Neural cell (in vitro differentiated cells): ENCODE measurements at regions not wholly inside any gene's neighbourhood (a gene's known extent, or its start where the extent isn't known, plus 50 kb on each side); places are given as distances from the start of the nearest gene placed in this dataset.

Experiments used
- H2AFZ ChIP-seq: fragments of 200-600, 300-800 bp; sonication (generic), shearing (Covaris generic); 2 replicates; pipeline ENCODE4 v1.6.0; 2014; ENCODE audit warnings: low read depth, mild to moderate bottlenecking, antibody characterized with exemption, low read length, moderate library complexity
- H3F3A ChIP-seq: fragments of 200-600 bp; shearing (Covaris generic); 2 replicates; pipeline ENCODE4 v1.6.1; 2016; ENCODE audit warnings: mild to moderate bottlenecking, moderate library complexity, mixed read lengths, antibody characterized with exemption, low read length; ENCODE audit not compliant: insufficient read depth, poor library complexity, severe bottlenecking
- H3K27ac ChIP-seq: fragments of 200-600, 300-800 bp; sonication (generic), shearing (Covaris generic); 2 replicates; pipeline ENCODE4 v1.5.1; 2014; ENCODE audit warnings: mild to moderate bottlenecking, low read length, moderate library complexity
- H3K27me3 ChIP-seq: fragments of 300-800, 200-600 bp; sonication (generic), shearing (Covaris generic); 2 replicates; pipeline ENCODE4 v1.6.0; 2014; ENCODE audit warnings: mild to moderate bottlenecking, low read depth, low read length, moderate library complexity; ENCODE audit not compliant: insufficient read depth
- H3K36me3 ChIP-seq: fragments of 300-800, 200-600 bp; sonication (generic), shearing (Covaris generic); 2 replicates; pipeline ENCODE4 v1.5.1; 2014; ENCODE audit warnings: mild to moderate bottlenecking, antibody characterized with exemption, low read length, moderate library complexity; ENCODE audit not compliant: insufficient read depth
- H3K4me2 ChIP-seq: fragments of 300-800, 200-600 bp; sonication (generic), shearing (Covaris generic); 2 replicates; pipeline ENCODE4 v1.6.0; 2014; ENCODE audit warnings: mild to moderate bottlenecking, low read length
- H3K4me3 ChIP-seq: fragments of 300-800, 200-600 bp; sonication (generic), shearing (Covaris generic); 2 replicates; pipeline ENCODE4 v1.5.1; 2014; ENCODE audit warnings: mild to moderate bottlenecking, low read length, moderate library complexity
- H3K79me2 ChIP-seq: fragments of 200-600 bp; shearing (Covaris generic); replicated peaks from 2 replicates; pipeline ENCODE4 v1.6.0; 2014; ENCODE audit warnings: mild to moderate bottlenecking, low read length, moderate library complexity; ENCODE audit not compliant: insufficient read depth
- H3K9ac ChIP-seq: fragments of 300-800, 200-600 bp; sonication (generic), shearing (Covaris generic); 2 replicates; pipeline ENCODE4 v1.6.1; 2016; ENCODE audit warnings: mild to moderate bottlenecking, low read length, mixed read lengths
- H3K9me2 ChIP-seq: fragments of 200-600 bp; shearing (Covaris generic); 2 replicates; pipeline ENCODE4 v1.6.1; 2016; ENCODE audit warnings: mild to moderate bottlenecking, low read length, mixed read lengths; ENCODE audit not compliant: insufficient read depth
- H3K9me3 ChIP-seq: fragments of 200-600, 300-800 bp; sonication (generic), shearing (Covaris generic); 2 replicates; pipeline ENCODE4 v1.6.1; 2016; ENCODE audit warnings: mild to moderate bottlenecking, mixed run types, low read length, moderate library complexity, mixed read lengths
- H4K20me1 ChIP-seq: fragments of 200-600 bp; shearing (Covaris generic); 2 replicates; pipeline ENCODE4 v1.6.1; 2016; ENCODE audit warnings: mild to moderate bottlenecking, mixed run types; ENCODE audit not compliant: insufficient read depth
- EP300 ChIP-seq: fragments of 450-650 bp; conservative IDR thresholded peaks from 2 replicates; pipeline ENCODE4 v1.6.1; 2014; ENCODE audit warnings: antibody characterized with exemption, mild to moderate bottlenecking, moderate library complexity; ENCODE audit not compliant: poor library complexity, severe bottlenecking
- EZH2 ChIP-seq: fragments of 200-600, 300-800 bp; shearing (Covaris generic), sonication (generic); IDR thresholded peaks from 2 replicates; pipeline ENCODE4 v1.6.1; 2014; ENCODE audit warnings: antibody characterized with exemption, low read length, borderline replicate concordance, mild to moderate bottlenecking; ENCODE audit not compliant: insufficient read depth, poor library complexity, severe bottlenecking
- MXI1 ChIP-seq: fragments of 450-650 bp; conservative IDR thresholded peaks from 2 replicates; pipeline ENCODE4 v1.6.1; 2014; ENCODE audit warnings: antibody characterized with exemption, mild to moderate bottlenecking; ENCODE audit not compliant: poor library complexity, severe bottlenecking
- POLR2AphosphoS5 ChIP-seq: IDR thresholded peaks from 2 replicates; pipeline ENCODE4 v1.6.1; 2012
- RAD21 ChIP-seq: fragments of 450-650 bp; conservative IDR thresholded peaks from 2 replicates; pipeline ENCODE4 v1.6.1; 2014; ENCODE audit warnings: antibody characterized with exemption, mild to moderate bottlenecking, moderate library complexity
- SMC3 ChIP-seq: fragments of 450-650 bp; conservative IDR thresholded peaks from 2 replicates; pipeline ENCODE4 v1.6.1; 2014; ENCODE audit warnings: antibody characterized with exemption, mild to moderate bottlenecking, moderate library complexity; ENCODE audit not compliant: poor library complexity
- TAF1 ChIP-seq: IDR thresholded peaks from 2 replicates; pipeline ENCODE4 v1.6.1; 2012; ENCODE audit warnings: low read depth
- TF ChIP-seq, protein P1 (sequence below): IDR thresholded peaks from 2 replicates; pipeline ENCODE4 v1.6.1; 2012; ENCODE audit warnings: borderline replicate concordance
- TF ChIP-seq, protein P2 (sequence below): fragments of 450-650 bp; IDR thresholded peaks from 2 replicates; pipeline ENCODE4 v1.5.1; 2014; ENCODE audit warnings: antibody characterized with exemption, mild to moderate bottlenecking, moderate library complexity; ENCODE audit not compliant: poor library complexity, severe bottlenecking

DNA sequence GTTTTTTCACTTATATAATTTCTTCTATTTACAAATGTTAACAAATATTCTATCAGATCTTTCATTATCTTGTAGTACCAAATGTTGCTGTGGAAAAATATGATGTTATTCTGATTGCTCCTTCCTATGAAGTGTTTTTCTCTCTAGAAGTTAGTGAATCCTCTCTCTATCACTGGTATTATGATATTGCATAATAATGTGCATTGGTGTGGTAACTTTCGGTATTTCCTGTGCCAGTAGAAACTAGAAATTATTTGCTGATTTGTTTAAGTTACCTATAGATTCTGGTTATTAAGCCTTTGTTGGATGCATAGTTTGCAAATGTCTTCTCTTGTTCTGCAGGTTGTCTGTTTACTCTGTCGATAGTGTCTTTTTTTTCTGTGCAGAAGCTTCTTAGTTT lies 342.5 kb downstream of the CENPW start:
- Histone ChIP-seq H3K9ac (no peak overlapping the region), H3K79me2 (no peaks in the 10 kb centered on the region), H3K9me3 (no peaks in the 10 kb centered on the region), H3K36me3 (no peaks in the 10 kb centered on the region), H3K4me2 (no peak overlapping the region), H3F3A (no peaks in the 10 kb centered on the region), H3K27me3 (no peaks in the 10 kb centered on the region), H3K27ac (no peak overlapping the region), H2AFZ (no peak overlapping the region), H4K20me1 (no peaks in the 10 kb centered on the region), H3K4me3 (no peak overlapping the region), H3K9me2 (no peaks in the 10 kb centered on the region)
- TF ChIP-seq POLR2AphosphoS5 (no peak), EZH2 (no peak), RAD21 (no peak), SMC3 (no peak), MXI1 (no peak), TAF1 (no peak), EP300 (no peak)
- TF ChIP-seq, protein P1, sequence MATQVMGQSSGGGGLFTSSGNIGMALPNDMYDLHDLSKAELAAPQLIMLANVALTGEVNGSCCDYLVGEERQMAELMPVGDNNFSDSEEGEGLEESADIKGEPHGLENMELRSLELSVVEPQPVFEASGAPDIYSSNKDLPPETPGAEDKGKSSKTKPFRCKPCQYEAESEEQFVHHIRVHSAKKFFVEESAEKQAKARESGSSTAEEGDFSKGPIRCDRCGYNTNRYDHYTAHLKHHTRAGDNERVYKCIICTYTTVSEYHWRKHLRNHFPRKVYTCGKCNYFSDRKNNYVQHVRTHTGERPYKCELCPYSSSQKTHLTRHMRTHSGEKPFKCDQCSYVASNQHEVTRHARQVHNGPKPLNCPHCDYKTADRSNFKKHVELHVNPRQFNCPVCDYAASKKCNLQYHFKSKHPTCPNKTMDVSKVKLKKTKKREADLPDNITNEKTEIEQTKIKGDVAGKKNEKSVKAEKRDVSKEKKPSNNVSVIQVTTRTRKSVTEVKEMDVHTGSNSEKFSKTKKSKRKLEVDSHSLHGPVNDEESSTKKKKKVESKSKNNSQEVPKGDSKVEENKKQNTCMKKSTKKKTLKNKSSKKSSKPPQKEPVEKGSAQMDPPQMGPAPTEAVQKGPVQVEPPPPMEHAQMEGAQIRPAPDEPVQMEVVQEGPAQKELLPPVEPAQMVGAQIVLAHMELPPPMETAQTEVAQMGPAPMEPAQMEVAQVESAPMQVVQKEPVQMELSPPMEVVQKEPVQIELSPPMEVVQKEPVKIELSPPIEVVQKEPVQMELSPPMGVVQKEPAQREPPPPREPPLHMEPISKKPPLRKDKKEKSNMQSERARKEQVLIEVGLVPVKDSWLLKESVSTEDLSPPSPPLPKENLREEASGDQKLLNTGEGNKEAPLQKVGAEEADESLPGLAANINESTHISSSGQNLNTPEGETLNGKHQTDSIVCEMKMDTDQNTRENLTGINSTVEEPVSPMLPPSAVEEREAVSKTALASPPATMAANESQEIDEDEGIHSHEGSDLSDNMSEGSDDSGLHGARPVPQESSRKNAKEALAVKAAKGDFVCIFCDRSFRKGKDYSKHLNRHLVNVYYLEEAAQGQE = no peak
- TF ChIP-seq, protein P2, sequence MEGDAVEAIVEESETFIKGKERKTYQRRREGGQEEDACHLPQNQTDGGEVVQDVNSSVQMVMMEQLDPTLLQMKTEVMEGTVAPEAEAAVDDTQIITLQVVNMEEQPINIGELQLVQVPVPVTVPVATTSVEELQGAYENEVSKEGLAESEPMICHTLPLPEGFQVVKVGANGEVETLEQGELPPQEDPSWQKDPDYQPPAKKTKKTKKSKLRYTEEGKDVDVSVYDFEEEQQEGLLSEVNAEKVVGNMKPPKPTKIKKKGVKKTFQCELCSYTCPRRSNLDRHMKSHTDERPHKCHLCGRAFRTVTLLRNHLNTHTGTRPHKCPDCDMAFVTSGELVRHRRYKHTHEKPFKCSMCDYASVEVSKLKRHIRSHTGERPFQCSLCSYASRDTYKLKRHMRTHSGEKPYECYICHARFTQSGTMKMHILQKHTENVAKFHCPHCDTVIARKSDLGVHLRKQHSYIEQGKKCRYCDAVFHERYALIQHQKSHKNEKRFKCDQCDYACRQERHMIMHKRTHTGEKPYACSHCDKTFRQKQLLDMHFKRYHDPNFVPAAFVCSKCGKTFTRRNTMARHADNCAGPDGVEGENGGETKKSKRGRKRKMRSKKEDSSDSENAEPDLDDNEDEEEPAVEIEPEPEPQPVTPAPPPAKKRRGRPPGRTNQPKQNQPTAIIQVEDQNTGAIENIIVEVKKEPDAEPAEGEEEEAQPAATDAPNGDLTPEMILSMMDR = no peak

DNA sequence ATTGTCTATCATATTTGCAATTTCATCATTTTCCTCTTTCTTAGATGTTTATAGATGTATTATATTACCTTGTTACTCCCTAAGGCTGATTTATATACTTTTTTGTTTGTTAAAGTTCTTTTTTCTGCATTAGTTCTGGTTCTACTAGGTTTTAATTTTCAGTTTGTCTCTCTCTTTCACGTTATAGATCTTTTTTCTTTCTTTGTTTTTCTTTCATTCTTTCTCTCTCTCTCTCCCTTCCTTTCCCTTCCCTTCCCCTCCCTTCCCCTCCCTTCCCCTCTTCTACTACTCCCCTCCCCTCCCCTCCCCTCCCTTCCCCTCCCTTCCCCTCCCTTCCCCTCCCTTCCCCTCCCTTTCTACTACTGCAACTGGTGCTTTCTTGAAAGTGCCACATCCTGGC lies 345.3 kb downstream of the CENPW start:
- no peak for TF ChIP-seq POLR2AphosphoS5
- TF ChIP-seq, protein P1 = no peak
- TF ChIP-seq, protein P2 = no peak
- TF ChIP-seq SMC3 = no peak
- no peak for TF ChIP-seq EZH2
- TF ChIP-seq TAF1 = no peak
- TF ChIP-seq MXI1 = no peak
- no peak for TF ChIP-seq EP300
- no peak for TF ChIP-seq RAD21
- no peaks in the 10 kb centered on the region for H3K27me3 ChIP-seq
- no peak overlapping the region for H3K4me3 ChIP-seq
- H3K36me3 ChIP-seq = no peaks in the 10 kb centered on the region
- no peaks in the 10 kb centered on the region for H3K9me3 ChIP-seq
- no peaks in the 10 kb centered on the region for H3K9me2 ChIP-seq
- no peaks in the 10 kb centered on the region for H3K79me2 ChIP-seq
- H3F3A ChIP-seq = no peaks in the 10 kb centered on the region
- H3K9ac ChIP-seq = no peak overlapping the region
- no peak overlapping the region for H3K27ac ChIP-seq
- H2AFZ ChIP-seq = no peak overlapping the region
- no peaks in the 10 kb centered on the region for H4K20me1 ChIP-seq
- no peak overlapping the region for H3K4me2 ChIP-seq
